ENCODE measurements at regions not wholly inside any gene's neighbourhood (a gene's known extent, or its start where the extent isn't known, plus 50 kb on each side); places are given as distances from the start of the nearest gene placed in this dataset.

GRCh38 chr11:19482319-19483100 lies 230.1 kb upstream of the NAV2 start:
- Histone ChIP-seq H3K9me2 (replicated peaks; ENCODE audit: control insufficient read depth, low read length) (no peaks in the 10 kb centered on the region), H3K4me1 (ENCODE audit: control insufficient read depth, low read length) (no peaks in the 10 kb centered on the region), H3K27ac (ENCODE audit: low read depth, low read length) (no peak overlapping the region), H3K79me2 (ENCODE audit: control insufficient read depth, low read length) (no peaks in the 10 kb centered on the region), H3K4me2 (ENCODE audit: low read length) (no peak overlapping the region), H3K9me3 (ENCODE audit: control insufficient read depth, insufficient read depth, low read length) (no peaks in the 10 kb centered on the region), H3F3A (ENCODE audit: control insufficient read depth, insufficient read depth) (no peaks in the 10 kb centered on the region), H4K20me1 (ENCODE audit: control insufficient read depth, insufficient read depth, low read depth, low read length) (no peaks in the 10 kb centered on the region), H3K27me3 (ENCODE audit: control insufficient read depth, low read length) (peaks cover 44% of the 10 kb centered on the region), H3K4me3 (ENCODE audit: low read length) (no peak overlapping the region), H3K36me3 (ENCODE audit: control insufficient read depth, low read length) (no peaks in the 10 kb centered on the region)
- TF ChIP-seq EZH2phosphoT487 (IDR thresholded peaks at IDR 0.05; ENCODE audit: borderline replicate concordance, low read length) = no peak
- no peak for TF ChIP-seq CTCF (IDR thresholded peaks at IDR 0.05; ENCODE audit: low read depth, low read length, poor library complexity, severe bottlenecking)

GRCh38 chr11:19480540-19480939 lies 232.1 kb upstream of the NAV2 start:
- Histone ChIP-seq H4K20me1 (ENCODE audit: control insufficient read depth, insufficient read depth, low read depth, low read length) (no peaks in the 10 kb centered on the region), H3K79me2 (ENCODE audit: control insufficient read depth, low read length) (no peaks in the 10 kb centered on the region), H3K4me3 (ENCODE audit: low read length) (no peak overlapping the region), H3K27ac (ENCODE audit: low read depth, low read length) (no peak overlapping the region), H3K4me1 (ENCODE audit: control insufficient read depth, low read length) (peaks cover under 1% of the 10 kb centered on the region; the same call in 1 of the 2 replicates), H3K27me3 (ENCODE audit: control insufficient read depth, low read length) (peaks cover 48% of the 10 kb centered on the region), H3K9me3 (ENCODE audit: control insufficient read depth, insufficient read depth, low read length) (no peaks in the 10 kb centered on the region), H3F3A (ENCODE audit: control insufficient read depth, insufficient read depth) (no peaks in the 10 kb centered on the region), H3K36me3 (ENCODE audit: control insufficient read depth, low read length) (no peaks in the 10 kb centered on the region), H3K9me2 (replicated peaks; ENCODE audit: control insufficient read depth, low read length) (no peaks in the 10 kb centered on the region), H3K4me2 (ENCODE audit: low read length) (no peak overlapping the region)
- TF ChIP-seq EZH2phosphoT487 (IDR thresholded peaks at IDR 0.05; ENCODE audit: borderline replicate concordance, low read length) = no peak
- TF ChIP-seq CTCF (IDR thresholded peaks at IDR 0.05; ENCODE audit: low read depth, low read length, poor library complexity, severe bottlenecking) = no peak

- TF ChIP-seq EZH2phosphoT487 (IDR thresholded peaks at IDR 0.05; ENCODE audit: borderline replicate concordance, low read length) (no peak), CTCF (IDR thresholded peaks at IDR 0.05; ENCODE audit: low read depth, low read length, poor library complexity, severe bottlenecking) (no peak)
- Histone ChIP-seq H3F3A (ENCODE audit: control insufficient read depth, insufficient read depth) (no peaks in the 10 kb centered on the region), H3K9me3 (ENCODE audit: control insufficient read depth, insufficient read depth, low read length) (no peaks in the 10 kb centered on the region), H3K79me2 (ENCODE audit: control insufficient read depth, low read length) (no peaks in the 10 kb centered on the region), H3K4me3 (ENCODE audit: low read length) (no peak overlapping the region), H3K4me2 (ENCODE audit: low read length) (no peak overlapping the region), H3K27ac (ENCODE audit: low read depth, low read length) (no peak overlapping the region), H3K9me2 (replicated peaks; ENCODE audit: control insufficient read depth, low read length) (no peaks in the 10 kb centered on the region), H3K4me1 (ENCODE audit: control insufficient read depth, low read length) (peaks cover 7% of the 10 kb centered on the region), H4K20me1 (ENCODE audit: control insufficient read depth, insufficient read depth, low read depth, low read length) (no peaks in the 10 kb centered on the region), H3K27me3 (ENCODE audit: control insufficient read depth, low read length) (peaks cover 50% of the 10 kb centered on the region), H3K36me3 (ENCODE audit: control insufficient read depth, low read length) (no peaks in the 10 kb centered on the region)
Observed at GRCh38 chr11:19478891-19479290, 233.7 kb upstream of the NAV2 start.
